HEK293 (cell line): ENCODE measurements at regions not wholly inside any gene's neighbourhood (a gene's known extent, or its start where the extent isn't known, plus 50 kb on each side); places are given as distances from the start of the nearest gene placed in this dataset.

Experiments
- CTCF ChIA-PET: fragments of 350-600 bp; formaldehyde crosslinking; extraction: SDS; loops from one replicate; lab custom pipeline; 2021; ENCODE audit warnings: antibody characterized with exemption; lab: Yijun Ruan, JAX
- POLR2A ChIA-PET: fragments of 300-600 bp; formaldehyde crosslinking; extraction: SDS; loops from one replicate; lab custom pipeline; 2020; ENCODE audit warnings: antibody characterized with exemption, inconsistent platforms; lab: Yijun Ruan, JAX
- H3K27ac ChIP-seq: fragments of 200-500 bp; sonication (Bioruptor generic); 2 replicates; pipeline ENCODE4 v1.5.1; 2014; ENCODE audit warnings: low read depth, low read length, control low read depth, inconsistent platforms; ENCODE audit errors: extremely low read depth
- H3K36me3 ChIP-seq, 2 experiments: fragments of 200-500 bp in 1 of 2; sonication (Bioruptor generic) in 1 of 2; 1 replicate in 1 of 2; 2 replicates in 1 of 2; pipeline ENCODE4 v1.5.1; 2014 to 2017; ENCODE audit warnings: inconsistent platforms in 2 of 2, low read length in 2 of 2; ENCODE audit not compliant: control insufficient read depth in 2 of 2, insufficient read depth in 1 of 2
- H3K4me1 ChIP-seq: fragments of 200-500 bp; sonication (Bioruptor generic); 2 replicates; pipeline ENCODE4 v1.5.1; 2014; ENCODE audit warnings: mild to moderate bottlenecking, low read length, inconsistent platforms; ENCODE audit not compliant: control insufficient read depth, insufficient read depth
- H3K4me3 ChIP-seq: 2 replicates; pipeline ENCODE4 v1.5.1; 2011; ENCODE audit warnings: low read depth, mild to moderate bottlenecking, control low read depth, low read length, moderate library complexity
- H3K9me3 ChIP-seq: fragments of 200-500 bp; sonication (Bioruptor generic); 2 replicates; pipeline ENCODE4 v1.5.1; 2014; ENCODE audit warnings: low read depth, low read length, inconsistent platforms; ENCODE audit not compliant: control insufficient read depth, insufficient read depth
- FEZF1 ChIP-seq: fragments of 450-650 bp; formaldehyde crosslinking; IDR thresholded peaks from 2 replicates; pipeline ENCODE4 v1.5.1; 2016; ENCODE audit warnings: missing biosample characterization, missing genetic modification characterization
- KLF16 ChIP-seq: fragments of 450-650 bp; formaldehyde crosslinking; IDR thresholded peaks from 2 replicates; pipeline ENCODE4 v1.5.1; 2017; ENCODE audit warnings: missing biosample characterization, missing genetic modification characterization
- KLF7 ChIP-seq: fragments of 450-650 bp; formaldehyde crosslinking; IDR thresholded peaks from 2 replicates; pipeline ENCODE4 v1.5.1; 2016; ENCODE audit warnings: missing biosample characterization, missing genetic modification characterization, borderline replicate concordance
- TSHZ1 ChIP-seq: fragments of 450-650 bp; formaldehyde crosslinking; IDR thresholded peaks from 2 replicates; pipeline ENCODE4 v1.5.1; 2016; ENCODE audit warnings: missing biosample characterization, missing genetic modification characterization, borderline replicate concordance
- ZFP37 ChIP-seq: fragments of 450-650 bp; formaldehyde crosslinking; IDR thresholded peaks from 2 replicates; pipeline ENCODE4 v1.5.1; 2016; ENCODE audit warnings: missing biosample characterization, missing genetic modification characterization
- ZNF114 ChIP-seq: fragments of 450-650 bp; formaldehyde crosslinking; IDR thresholded peaks from 2 replicates; pipeline ENCODE4 v1.5.0; 2017; ENCODE audit warnings: missing biosample characterization, missing genetic modification characterization
- ZNF16 ChIP-seq: fragments of 450-650 bp; formaldehyde crosslinking; IDR thresholded peaks from 2 replicates; pipeline ENCODE4 v1.5.1; 2016; ENCODE audit warnings: low read depth, missing biosample characterization, missing genetic modification characterization
- ZNF184 ChIP-seq: fragments of 450-650 bp; IDR thresholded peaks from 2 replicates; pipeline ENCODE4 v1.5.1; 2018; ENCODE audit warnings: missing biosample characterization, mild to moderate bottlenecking, missing genetic modification characterization
- ZNF202 ChIP-seq: fragments of 450-650 bp; formaldehyde crosslinking; IDR thresholded peaks from 2 replicates; pipeline ENCODE4 v1.5.1; 2016; ENCODE audit warnings: missing biosample characterization, missing genetic modification characterization, borderline replicate concordance
- ZNF274 ChIP-seq, 2 experiments: fragments of 200-500 bp in 1 of 2; fragments of 450-650 bp in 1 of 2; sonication (Bioruptor generic) in 1 of 2; formaldehyde crosslinking in 1 of 2; IDR thresholded peaks; 2 replicates each; pipeline versions ENCODE4 v1.5.1 to v1.6.1; 2014 to 2016; ENCODE audit warnings: borderline replicate concordance in 1 of 2, inconsistent platforms in 1 of 2, low read length in 1 of 2, missing biosample characterization in 1 of 2, missing genetic modification characterization in 1 of 2
- ZNF37A ChIP-seq: fragments of 450-650 bp; IDR thresholded peaks from 2 replicates; pipeline ENCODE4 v1.5.1; 2018; ENCODE audit warnings: missing biosample characterization, missing genetic modification characterization
- ZNF391 ChIP-seq: fragments of 450-650 bp; formaldehyde crosslinking; IDR thresholded peaks from 2 replicates; pipeline ENCODE4 v1.5.1; 2016; ENCODE audit warnings: low read depth, missing biosample characterization, missing genetic modification characterization, borderline replicate concordance
- ZNF488 ChIP-seq: fragments of 450-650 bp; formaldehyde crosslinking; IDR thresholded peaks from 2 replicates; pipeline ENCODE4 v1.5.1; 2016; ENCODE audit warnings: missing biosample characterization, missing genetic modification characterization
- ZNF585B ChIP-seq: fragments of 450-650 bp; formaldehyde crosslinking; IDR thresholded peaks from 2 replicates; pipeline ENCODE4 v1.5.1; 2016; ENCODE audit warnings: missing biosample characterization, missing genetic modification characterization
- ZSCAN23 ChIP-seq: fragments of 450-650 bp; formaldehyde crosslinking; IDR thresholded peaks from 2 replicates; pipeline ENCODE4 v1.5.1; 2016; ENCODE audit warnings: missing biosample characterization, missing genetic modification characterization
- TF ChIP-seq, protein P1 (sequence below): fragments of 450-650 bp; formaldehyde crosslinking; IDR thresholded peaks from 2 replicates; pipeline ENCODE4 v1.5.1; 2017; ENCODE audit warnings: missing biosample characterization, missing genetic modification characterization
- TF ChIP-seq, protein P2 (sequence below): fragments of 450-650 bp; formaldehyde crosslinking; IDR thresholded peaks from 2 replicates; pipeline ENCODE4 v1.5.1; 2016; ENCODE audit warnings: missing biosample characterization, missing genetic modification characterization

GRCh38 chr6:45757443-45758130 is 258.1 kb downstream of the CLIC5 start (continued):
- TF ChIP-seq ZNF184 (tag by site-specific recombination): no peak
- TF ChIP-seq, protein P1, sequence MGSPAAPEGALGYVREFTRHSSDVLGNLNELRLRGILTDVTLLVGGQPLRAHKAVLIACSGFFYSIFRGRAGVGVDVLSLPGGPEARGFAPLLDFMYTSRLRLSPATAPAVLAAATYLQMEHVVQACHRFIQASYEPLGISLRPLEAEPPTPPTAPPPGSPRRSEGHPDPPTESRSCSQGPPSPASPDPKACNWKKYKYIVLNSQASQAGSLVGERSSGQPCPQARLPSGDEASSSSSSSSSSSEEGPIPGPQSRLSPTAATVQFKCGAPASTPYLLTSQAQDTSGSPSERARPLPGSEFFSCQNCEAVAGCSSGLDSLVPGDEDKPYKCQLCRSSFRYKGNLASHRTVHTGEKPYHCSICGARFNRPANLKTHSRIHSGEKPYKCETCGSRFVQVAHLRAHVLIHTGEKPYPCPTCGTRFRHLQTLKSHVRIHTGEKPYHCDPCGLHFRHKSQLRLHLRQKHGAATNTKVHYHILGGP (tag by site-specific recombination): no peak
- TF ChIP-seq ZNF391: no peak
- no peak for TF ChIP-seq KLF7 (tag by site-specific recombination)
- TF ChIP-seq FEZF1: no peak
- TF ChIP-seq, protein P2, sequence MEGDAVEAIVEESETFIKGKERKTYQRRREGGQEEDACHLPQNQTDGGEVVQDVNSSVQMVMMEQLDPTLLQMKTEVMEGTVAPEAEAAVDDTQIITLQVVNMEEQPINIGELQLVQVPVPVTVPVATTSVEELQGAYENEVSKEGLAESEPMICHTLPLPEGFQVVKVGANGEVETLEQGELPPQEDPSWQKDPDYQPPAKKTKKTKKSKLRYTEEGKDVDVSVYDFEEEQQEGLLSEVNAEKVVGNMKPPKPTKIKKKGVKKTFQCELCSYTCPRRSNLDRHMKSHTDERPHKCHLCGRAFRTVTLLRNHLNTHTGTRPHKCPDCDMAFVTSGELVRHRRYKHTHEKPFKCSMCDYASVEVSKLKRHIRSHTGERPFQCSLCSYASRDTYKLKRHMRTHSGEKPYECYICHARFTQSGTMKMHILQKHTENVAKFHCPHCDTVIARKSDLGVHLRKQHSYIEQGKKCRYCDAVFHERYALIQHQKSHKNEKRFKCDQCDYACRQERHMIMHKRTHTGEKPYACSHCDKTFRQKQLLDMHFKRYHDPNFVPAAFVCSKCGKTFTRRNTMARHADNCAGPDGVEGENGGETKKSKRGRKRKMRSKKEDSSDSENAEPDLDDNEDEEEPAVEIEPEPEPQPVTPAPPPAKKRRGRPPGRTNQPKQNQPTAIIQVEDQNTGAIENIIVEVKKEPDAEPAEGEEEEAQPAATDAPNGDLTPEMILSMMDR (tag by site-specific recombination): no peak
- no peak for TF ChIP-seq ZSCAN23
- TF ChIP-seq ZNF16 (tag by site-specific recombination): no peak
- no peak for TF ChIP-seq TSHZ1 (tag by site-specific recombination)

DNA sequence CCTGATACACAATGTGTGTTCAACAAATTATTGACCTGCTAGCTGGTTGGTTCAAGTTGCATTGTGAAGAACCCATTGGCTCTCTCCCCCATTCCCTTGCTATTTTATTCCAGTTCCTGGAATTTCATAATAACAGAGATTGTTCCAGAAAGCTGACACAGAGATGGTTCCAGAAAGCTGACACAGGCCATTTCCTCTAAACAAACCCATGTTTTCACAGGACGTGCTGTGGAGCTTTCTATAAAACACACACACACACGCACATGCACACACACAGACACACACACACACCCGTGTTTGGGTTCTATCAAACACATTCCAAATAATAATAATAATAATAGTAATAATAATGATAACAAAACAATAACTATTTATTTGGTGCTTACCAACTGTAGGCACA is 259.1 kb downstream of the CLIC5 start:
- H3K4me1 ChIP-seq: no peaks in the 10 kb centered on the region
- H3K27ac ChIP-seq: no peak overlapping the region
- H3K9me3 ChIP-seq: no peaks in the 10 kb centered on the region
- no peak overlapping the region for H3K4me3 ChIP-seq
- no peaks in the 10 kb centered on the region for H3K36me3 ChIP-seq
- CTCF ChIA-PET: interaction anchor here (0.8 kb wide), 1 partner anchor 115 kb away, joined by 3 read pairs; no protein-coding TSS in a partner anchor
- TF ChIP-seq ZNF114 (no peak), ZNF202 (tag by site-specific recombination) (no peak), ZNF16 (tag by site-specific recombination) (no peak), ZNF274 (IDR thresholded peaks at IDR 0.05; ENCODE audit: low read length) (no peak), ZNF274 (tag by site-specific recombination; IDR thresholded peaks at IDR 0.05; ENCODE audit: borderline replicate concordance) (no peak), ZFP37 (no peak), ZNF585B (tag by site-specific recombination) (no peak), ZNF488 (tag by site-specific recombination) (no peak), ZNF37A (no peak), KLF16 (no peak), ZSCAN23 (no peak)
- POLR2A ChIA-PET: interaction anchor here (0.6 kb wide), 1 partner anchor 1287 kb away, joined by 7 read pairs; no protein-coding TSS in a partner anchor
